WTC11 (cell line): ENCODE measurements at regions not wholly inside any gene's neighbourhood (a gene's known extent, or its start where the extent isn't known, plus 50 kb on each side); places are given as distances from the start of the nearest gene placed in this dataset.

Experiments used
- ATAC-seq: fragments of 200-7000 bp; cut with Tn5 transposase; 2 replicates; pipeline ENCODE4 v1.10.0; 2021; ENCODE audit warnings: mild to moderate bottlenecking, moderate library complexity
- CTCF ChIA-PET: fragments of 300-600 bp; sonication (Branson Sonifier 250); formaldehyde crosslinking; loops from one replicate; lab custom pipeline; 2021; ENCODE audit warnings: antibody characterized with exemption; lab: Charles Lee
- POLR2A ChIA-PET: fragments of 350-600 bp; sonication (Branson Sonifier 250); formaldehyde crosslinking; loops from one replicate; lab custom pipeline; 2021; ENCODE audit warnings: antibody characterized with exemption; lab: Charles Lee
- DNase-seq: peaks from one replicate; pipeline ENCODE4 v3.0.0; 2021; ENCODE audit warnings: low spot score
- H3K27ac Mint-ChIP-seq: 2 replicates; pipeline ENCODE4 v1.8.0; 2021; ENCODE audit warnings: mixed read lengths
- H3K27me3 Mint-ChIP-seq: 2 replicates; pipeline ENCODE4 v1.8.0; 2021; ENCODE audit warnings: low read depth, mild to moderate bottlenecking, moderate library complexity, mixed read lengths
- H3K36me3 Mint-ChIP-seq: 2 replicates; pipeline ENCODE4 v1.8.0; 2021; ENCODE audit warnings: mixed read lengths
- H3K4me1 Mint-ChIP-seq: 2 replicates; pipeline ENCODE4 v1.8.0; 2022; ENCODE audit warnings: mixed read lengths
- H3K4me3 Mint-ChIP-seq: 2 replicates; pipeline ENCODE4 v1.8.0; 2021; ENCODE audit warnings: mild to moderate bottlenecking, moderate library complexity, mixed read lengths
- H3K9me3 Mint-ChIP-seq: 2 replicates; pipeline ENCODE4 v1.8.0; 2021; ENCODE audit warnings: mixed read lengths
- AFF4 ChIP-seq: sonication (generic); formaldehyde crosslinking; IDR thresholded peaks from 2 replicates; pipeline ENCODE4 v1.8.1; 2023; ENCODE audit warnings: mild to moderate bottlenecking, missing genetic modification reagents, borderline replicate concordance
- AR ChIP-seq: fragments of 250-450 bp; sonication (Bioruptor Pico); IDR thresholded peaks from 2 replicates; pipeline ENCODE4 v1.9.0; 2021; ENCODE audit warnings: mild to moderate bottlenecking
- ATF2 ChIP-seq: sonication (generic); formaldehyde crosslinking; IDR thresholded peaks from 2 replicates; pipeline ENCODE4 v1.8.1; 2022; ENCODE audit warnings: low read depth, missing genetic modification reagents, borderline replicate concordance
- ATF3 ChIP-seq: sonication (generic); formaldehyde crosslinking; conservative IDR thresholded peaks from 2 replicates; pipeline ENCODE4 v1.8.1; 2022; ENCODE audit warnings: mild to moderate bottlenecking, missing genetic modification reagents
- GTF2I ChIP-seq: fragments of 250-450 bp; sonication (Bioruptor Pico); conservative IDR thresholded peaks from 2 replicates; pipeline ENCODE4 v1.4.0; 2021; ENCODE audit warnings: mild to moderate bottlenecking
- JUN ChIP-seq: sonication (generic); formaldehyde crosslinking; IDR thresholded peaks from 2 replicates; pipeline ENCODE4 v1.8.0; 2023; ENCODE audit warnings: mild to moderate bottlenecking, missing genetic modification reagents
- KAT7 ChIP-seq: sonication (generic); formaldehyde crosslinking; IDR thresholded peaks from 2 replicates; pipeline ENCODE4 v1.8.1; 2023; ENCODE audit warnings: missing genetic modification reagents, mild to moderate bottlenecking, borderline replicate concordance
- MAX ChIP-seq: sonication (generic); formaldehyde crosslinking; IDR thresholded peaks from 2 replicates; pipeline ENCODE4 v1.8.0; 2022; ENCODE audit warnings: mild to moderate bottlenecking, missing genetic modification reagents
- ZMAT4 ChIP-seq: fragments of 250-450 bp; sonication (Bioruptor Pico); IDR thresholded peaks from 2 replicates; pipeline ENCODE4 v1.9.0; 2021; ENCODE audit warnings: mild to moderate bottlenecking
- ZNF121 ChIP-seq: sonication (generic); formaldehyde crosslinking; IDR thresholded peaks from 2 replicates; pipeline ENCODE4 v1.8.0; 2023; ENCODE audit warnings: missing genetic modification reagents
- ZNF263 ChIP-seq: sonication (generic); formaldehyde crosslinking; IDR thresholded peaks from 2 replicates; pipeline ENCODE4 v1.8.1; 2022; ENCODE audit warnings: low read depth, mild to moderate bottlenecking, moderate library complexity, missing genetic modification reagents
- ZNF281 ChIP-seq: sonication (generic); formaldehyde crosslinking; IDR thresholded peaks from 2 replicates; pipeline ENCODE4 v1.8.0; 2023; ENCODE audit warnings: mild to moderate bottlenecking, missing genetic modification reagents

- TF ChIP-seq AFF4 (CRISPR knock-in tag) (no peak), ZMAT4 (CRISPR knock-in tag) (no peak), ATF3 (CRISPR knock-in tag) (no peak), AR (no peak), MAX (no peak)
These were observed 291.2 kb upstream of the RUNX1 start (continued) for GRCh38 chr21:35340273-35340672.

GRCh38 chr21:35338881-35339632 is 290.0 kb upstream of the RUNX1 start:
- 0 out of 2 replicates have a peak, but pooled peaks have one; percentile 41 for TF ChIP-seq GTF2I (CRISPR knock-in tag)
- no peak for TF ChIP-seq ZNF281 (CRISPR knock-in tag)
- no peaks in the 10 kb centered on the region for H3K27me3 Mint-ChIP-seq
- H3K36me3 Mint-ChIP-seq, result 0 out of 2 replicates have a peak, but pooled peaks cover 2% of the 10 kb centered on the region
- ATAC-seq (no peak), DNase-seq (no peak)
- H3K4me1 Mint-ChIP-seq, result peaks cover 6% of the 10 kb centered on the region
- no peak overlapping the region for H3K4me3 Mint-ChIP-seq
- H3K27ac Mint-ChIP-seq, result no peak overlapping the region
- H3K9me3 Mint-ChIP-seq, result peaks cover 13% of the 10 kb centered on the region
- POLR2A ChIA-PET, result no interaction called here
- CTCF ChIA-PET, result interaction anchor here (1.1 kb wide), 1 partner anchor 288 kb away, joined by 3 read pairs; no protein-coding TSS in a partner anchor

- H3K9me3 Mint-ChIP-seq, result peaks cover 13% of the 10 kb centered on the region
- POLR2A ChIA-PET, result no interaction called here
- CTCF ChIA-PET, result no interaction called here
- H3K4me1 Mint-ChIP-seq, result peaks cover 6% of the 10 kb centered on the region
- 0 out of 2 replicates have a peak, but pooled peaks cover 2% of the 10 kb centered on the region for H3K36me3 Mint-ChIP-seq
- TF ChIP-seq KAT7 (no peak), JUN (no peak), ATF2 (no peak), ZNF263 (no peak), ZNF121 (no peak)
- no peak overlapping the region for H3K27ac Mint-ChIP-seq
- ATAC-seq, result no peak
- H3K27me3 Mint-ChIP-seq, result no peaks in the 10 kb centered on the region
- no peak for DNase-seq
- no peak overlapping the region for H3K4me3 Mint-ChIP-seq
These were observed 289.2 kb upstream of the RUNX1 start for GRCh38 chr21:35338281-35338680.
